Vagina (tissue), 2 donors: ENCODE measurements at regions not wholly inside any gene's neighbourhood (a gene's known extent, or its start where the extent isn't known, plus 50 kb on each side); places are given as distances from the start of the nearest gene placed in this dataset.

ENCODE experiments used
- CTCF ChIP-seq, 3 experiments: fragments of 450-650 bp in 2 of 3; fragments of 200-600 bp in 1 of 3; sonication (generic) in 1 of 3; IDR thresholded peaks; one replicate each; pipeline ENCODE4 v1.5.1; 2017 to 2019; ENCODE audit warnings: antibody characterized with exemption in 3 of 3, mild to moderate bottlenecking in 2 of 3, moderate library complexity in 2 of 3
- POLR2AphosphoS5 ChIP-seq, 2 donors: sonication (generic); formaldehyde crosslinking; IDR thresholded peaks; one replicate each; pipeline ENCODE4 v1.9.0; 2017; ENCODE audit warnings: antibody characterized with exemption in 2 of 2, mild to moderate bottlenecking in 2 of 2, low read depth in 1 of 2; ENCODE audit not compliant: insufficient read depth in 1 of 2

DNA sequence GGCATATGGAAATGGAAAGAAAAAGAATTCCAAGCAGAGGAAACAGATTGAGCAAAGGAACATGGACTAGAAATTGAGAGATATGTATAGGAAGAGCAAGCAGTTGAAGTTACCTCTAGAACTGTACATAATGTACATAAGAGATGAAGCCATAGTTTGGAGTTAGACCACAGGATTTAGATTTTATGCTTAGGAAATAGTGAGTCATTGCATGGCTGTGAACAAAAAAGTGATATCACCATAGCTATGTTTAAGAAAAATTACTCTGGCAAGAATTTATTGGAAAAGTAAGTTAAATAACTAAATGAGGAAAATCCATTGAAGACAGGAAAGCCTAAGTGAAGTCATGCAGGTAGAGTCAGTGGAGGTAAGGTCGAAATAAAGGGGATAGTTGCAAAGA lies 99.4 kb upstream of the GALNT5 start:
- TF ChIP-seq CTCF (IDR thresholded peaks at IDR 0.05) (no peak), POLR2AphosphoS5 (IDR thresholded peaks at IDR 0.05; ENCODE audit: insufficient read depth in 1 of 2, low read depth in 1 of 2) (no peak)
